ENCODE measurements at regions not wholly inside any gene's neighbourhood (a gene's known extent, or its start where the extent isn't known, plus 50 kb on each side); places are given as distances from the start of the nearest gene placed in this dataset.

DNA sequence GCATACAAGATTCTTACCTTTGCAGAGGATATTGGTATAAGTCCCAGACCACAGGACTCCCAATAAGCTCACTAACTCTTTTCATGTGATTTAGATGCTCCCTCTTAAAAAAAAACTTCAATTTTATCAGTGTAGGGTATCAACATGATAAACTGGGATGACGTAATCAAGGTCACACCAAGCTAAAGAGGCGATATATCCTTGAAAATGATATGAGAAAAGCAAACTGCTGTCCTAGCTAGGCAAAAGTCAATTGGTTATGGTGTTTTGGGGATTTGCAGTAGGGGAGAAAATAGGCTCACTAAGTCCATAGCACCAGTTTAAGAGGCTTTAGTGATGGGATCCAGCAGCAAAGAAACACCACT, 354.4 kb downstream of the DIRAS2 start:
- Mint-ChIP-seq H3K4me1 (ENCODE audit: low read depth, unreplicated experiment) (no peaks in the 10 kb centered on the region), H3K27me3 (ENCODE audit: insufficient read depth, unreplicated experiment) (no peaks in the 10 kb centered on the region), H3K9me3 (ENCODE audit: unreplicated experiment) (no peaks in the 10 kb centered on the region), H3K27ac (ENCODE audit: unreplicated experiment) (no peak overlapping the region), H3K4me3 (ENCODE audit: unreplicated experiment) (no peak overlapping the region), H3K36me3 (ENCODE audit: insufficient read depth, unreplicated experiment) (no peaks in the 10 kb centered on the region)
- DNase-seq: no peak
- intact Hi-C loops (cut with micrococcal nuclease; ENCODE audit: unreplicated experiment): no loop called here
- ChIA-PET POLR2A (interaction anchor here (0.5 kb wide), 1 partner anchor 21 kb away, joined by 4 read pairs; no protein-coding TSS in a partner anchor), CTCF (no interaction called here)
- Histone ChIP-seq H3K27me3 (replicated peaks; ENCODE audit: control insufficient read depth, insufficient read depth, low read length) (no peaks in the 10 kb centered on the region), H3K36me3 (ENCODE audit: control insufficient read depth, insufficient read depth, low read length) (no peaks in the 10 kb centered on the region), H3K4me1 (no peaks in the 10 kb centered on the region), H3K4me3 (ENCODE audit: low read depth, low read length) (no peak overlapping the region), H3K9me3 (no peaks in the 10 kb centered on the region)
- TF ChIP-seq CTCF (IDR thresholded peaks at IDR 0.05; ENCODE audit: insufficient read depth in 1 of 2, low read depth in 1 of 2, low read length in 1 of 2, severe bottlenecking in 1 of 2, unreplicated experiment in 1 of 2): no peak
- no TSS peak for BruUV-seq (replicated peaks)

DNA sequence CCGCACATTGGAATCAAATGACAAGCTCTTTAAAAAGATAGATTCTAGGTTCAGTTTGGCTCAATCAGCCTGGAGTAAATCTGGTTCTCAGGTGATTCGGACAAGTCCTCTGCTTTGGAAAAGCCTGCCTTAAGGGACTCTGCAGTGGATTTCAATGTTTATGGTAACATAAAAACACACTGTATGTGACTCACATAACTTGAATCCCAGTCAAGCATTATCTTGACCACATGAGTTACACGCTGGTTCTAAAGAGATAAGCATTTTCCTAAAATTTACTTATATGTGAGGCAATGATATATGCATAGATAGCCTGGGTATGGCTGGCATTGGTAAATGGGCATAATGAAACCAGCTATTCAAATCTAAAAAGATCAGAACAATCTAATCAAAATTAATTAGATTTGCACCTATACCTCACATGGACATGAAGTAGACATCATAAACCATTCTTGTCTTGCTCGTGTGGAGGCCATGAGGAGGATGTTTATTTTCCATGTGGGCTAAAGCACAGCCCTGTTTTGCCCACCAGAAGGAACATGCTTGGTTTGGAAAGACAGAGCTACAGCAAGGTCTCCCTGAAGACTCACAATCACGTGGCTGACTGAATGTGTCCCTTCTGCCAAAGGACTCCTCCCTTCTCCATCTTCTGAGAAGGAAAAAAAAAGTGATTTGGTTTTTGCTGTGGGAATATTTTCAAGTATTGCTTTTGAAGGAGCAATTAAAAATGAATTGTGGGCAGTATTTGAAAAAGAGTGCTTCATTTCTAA, 351.7 kb downstream of the DIRAS2 start:
- no TSS peak for BruUV-seq (replicated peaks)
- no peak for DNase-seq
- Mint-ChIP-seq H3K27ac (ENCODE audit: unreplicated experiment) (no peak overlapping the region), H3K36me3 (ENCODE audit: insufficient read depth, unreplicated experiment) (no peaks in the 10 kb centered on the region), H3K27me3 (ENCODE audit: insufficient read depth, unreplicated experiment) (no peaks in the 10 kb centered on the region), H3K9me3 (ENCODE audit: unreplicated experiment) (no peaks in the 10 kb centered on the region), H3K4me3 (ENCODE audit: unreplicated experiment) (no peak overlapping the region), H3K4me1 (ENCODE audit: low read depth, unreplicated experiment) (no peaks in the 10 kb centered on the region)
- POLR2A ChIA-PET: no interaction called here
- Histone ChIP-seq H3K27me3 (replicated peaks; ENCODE audit: control insufficient read depth, insufficient read depth, low read length) (no peaks in the 10 kb centered on the region), H3K36me3 (ENCODE audit: control insufficient read depth, insufficient read depth, low read length) (no peaks in the 10 kb centered on the region), H3K4me1 (no peaks in the 10 kb centered on the region), H3K4me3 (ENCODE audit: low read depth, low read length) (no peak overlapping the region), H3K9me3 (no peaks in the 10 kb centered on the region)
- no peak for TF ChIP-seq CTCF (IDR thresholded peaks at IDR 0.05; ENCODE audit: insufficient read depth in 1 of 2, low read depth in 1 of 2, low read length in 1 of 2, severe bottlenecking in 1 of 2, unreplicated experiment in 1 of 2)
- CTCF ChIA-PET: no interaction called here
- intact Hi-C loops (cut with micrococcal nuclease; ENCODE audit: unreplicated experiment): no loop called here

DNA sequence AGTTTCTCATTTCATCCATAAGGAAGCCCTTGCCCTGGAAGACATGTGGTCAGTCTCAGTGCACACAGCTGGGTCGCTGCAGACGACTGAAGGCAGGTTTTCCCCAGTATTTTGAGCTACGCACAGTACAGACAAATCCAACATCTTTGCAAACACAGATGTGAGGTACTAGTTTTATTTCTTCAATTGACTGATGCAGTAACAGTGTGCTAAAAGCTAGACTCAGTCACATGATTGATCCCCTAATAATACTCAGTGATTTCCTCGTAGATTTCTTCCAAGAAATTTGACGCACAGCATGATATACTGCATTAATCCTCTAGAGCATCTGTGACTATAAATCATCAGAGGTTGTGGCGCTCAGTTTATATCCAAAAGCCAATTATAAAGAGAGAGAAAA, 346.1 kb downstream of the DIRAS2 start:
- Mint-ChIP-seq H3K27ac (ENCODE audit: unreplicated experiment) (no peak overlapping the region), H3K4me3 (ENCODE audit: unreplicated experiment) (no peak overlapping the region), H3K9me3 (ENCODE audit: unreplicated experiment) (no peaks in the 10 kb centered on the region), H3K36me3 (ENCODE audit: insufficient read depth, unreplicated experiment) (no peaks in the 10 kb centered on the region), H3K27me3 (ENCODE audit: insufficient read depth, unreplicated experiment) (no peaks in the 10 kb centered on the region), H3K4me1 (ENCODE audit: low read depth, unreplicated experiment) (no peaks in the 10 kb centered on the region)
- no TSS peak for BruUV-seq (replicated peaks)
- H3K4me1 ChIP-seq: no peaks in the 10 kb centered on the region; the same call in 1 of the 2 replicates
- no peaks in the 10 kb centered on the region for H3K9me3 ChIP-seq
- no peaks in the 10 kb centered on the region for H3K27me3 ChIP-seq (replicated peaks; ENCODE audit: control insufficient read depth, insufficient read depth, low read length)
- ChIA-PET CTCF (no interaction called here), POLR2A (no interaction called here)
- intact Hi-C loops (cut with micrococcal nuclease; ENCODE audit: unreplicated experiment): no loop called here
- no peaks in the 10 kb centered on the region for H3K36me3 ChIP-seq (ENCODE audit: control insufficient read depth, insufficient read depth, low read length)
- H3K4me3 ChIP-seq (ENCODE audit: low read depth, low read length): no peak overlapping the region
- no peak for DNase-seq
- no peak for TF ChIP-seq CTCF (IDR thresholded peaks at IDR 0.05; ENCODE audit: insufficient read depth in 1 of 2, low read depth in 1 of 2, low read length in 1 of 2, severe bottlenecking in 1 of 2, unreplicated experiment in 1 of 2)

Measured in Caco-2 (cell line).